ENCODE measurements at regions not wholly inside any gene's neighbourhood (a gene's known extent, or its start where the extent isn't known, plus 50 kb on each side); places are given as distances from the start of the nearest gene placed in this dataset.
"Not testable (repeated sequence)": the region's sequence is repeated elsewhere in the genome, so short reads cannot be mapped to it uniquely, and the experiment has no call there.

- no peak overlapping the region for H3K4me3 ChIP-seq (replicated peaks; ENCODE audit: low read depth, low read length)
- TF ChIP-seq CTCF (IDR thresholded peaks at IDR 0.05; ENCODE audit: low read length, missing control alignments) = no peak
- no peak for DNase-seq (ENCODE audit: low read depth)
Measured at GRCh38 chr2:223176970-223177369, 125.0 kb downstream of the KCNE4 start.

GRCh38 chr2:223180463-223180862 is 128.5 kb downstream of the KCNE4 start:
- TF ChIP-seq CTCF (IDR thresholded peaks at IDR 0.05; ENCODE audit: low read length, missing control alignments) = no peak
- H3K4me3 ChIP-seq (replicated peaks; ENCODE audit: low read depth, low read length) = no peak overlapping the region
- no peak for DNase-seq (ENCODE audit: low read depth)

GRCh38 chr2:223181561-223181960 is 129.6 kb downstream of the KCNE4 start:
- H3K4me3 ChIP-seq (replicated peaks; ENCODE audit: low read depth, low read length) = no peak overlapping the region
- DNase-seq (ENCODE audit: low read depth) = no peak
- TF ChIP-seq CTCF (IDR thresholded peaks at IDR 0.05; ENCODE audit: low read length, missing control alignments) = no peak

- no peak for DNase-seq (ENCODE audit: low read depth)
- H3K4me3 ChIP-seq (replicated peaks; ENCODE audit: low read depth, low read length) = no peak overlapping the region
- no peak for TF ChIP-seq CTCF (IDR thresholded peaks at IDR 0.05; ENCODE audit: low read length, missing control alignments)
Measured at GRCh38 chr2:223182356-223182755, 130.4 kb downstream of the KCNE4 start.

- no peak for TF ChIP-seq CTCF (IDR thresholded peaks at IDR 0.05; ENCODE audit: low read length, missing control alignments)
- no peak for DNase-seq (ENCODE audit: low read depth)
- H3K4me3 ChIP-seq (replicated peaks; ENCODE audit: low read depth, low read length) = no peak overlapping the region
Measured at GRCh38 chr2:223185638-223186037, 133.6 kb downstream of the KCNE4 start.

- TF ChIP-seq CTCF (IDR thresholded peaks at IDR 0.05; ENCODE audit: low read length, missing control alignments) = no peak
- no peak overlapping the region for H3K4me3 ChIP-seq (replicated peaks; ENCODE audit: low read depth, low read length)
- no peak for DNase-seq (ENCODE audit: low read depth)
Measured at GRCh38 chr2:223187256-223187655, 135.3 kb downstream of the KCNE4 start.

GRCh38 chr2:223190561-223191206 is 138.7 kb downstream of the KCNE4 start:
- H3K4me3 ChIP-seq (replicated peaks; ENCODE audit: low read depth, low read length); DNase-seq (ENCODE audit: low read depth): not testable (repeated sequence)
